Neural progenitor cell (in vitro differentiated cells): ENCODE measurements at regions not wholly inside any gene's neighbourhood (a gene's known extent, or its start where the extent isn't known, plus 50 kb on each side); places are given as distances from the start of the nearest gene placed in this dataset.
A peak's percentile ranks its signal among the peaks of the same experiment; 100 is the strongest.

Experiments
- DNase-seq: peaks from one replicate; pipeline ENCODE4 v3.0.0-alpha.2; 2016; ENCODE audit warnings: low spot score
- H2AFZ ChIP-seq: fragments of 200-600 bp; sonication (generic); replicated peaks from 2 replicates; pipeline ENCODE4 v1.6.1; 2016; ENCODE audit warnings: antibody characterized with exemption
- H3F3A ChIP-seq: fragments of 200-600 bp; sonication (generic); 2 replicates; pipeline ENCODE4 v1.6.1; 2016; ENCODE audit warnings: antibody characterized with exemption, low read depth
- H3K27ac ChIP-seq: fragments of 200-600 bp; sonication (generic); 2 replicates; pipeline ENCODE4 v1.5.1; 2016; ENCODE audit warnings: mild to moderate bottlenecking
- H3K27me3 ChIP-seq: fragments of 200-600 bp; sonication (generic); 2 replicates; pipeline ENCODE4 v1.6.1; 2016; ENCODE audit warnings: mild to moderate bottlenecking, moderate library complexity
- H3K36me3 ChIP-seq: fragments of 200-600 bp; sonication (generic); 2 replicates; pipeline ENCODE4 v1.5.1; 2016
- H3K4me1 ChIP-seq: fragments of 200-600 bp; sonication (generic); 2 replicates; pipeline ENCODE4 v1.6.1; 2016; ENCODE audit warnings: mixed run types
- H3K4me2 ChIP-seq: fragments of 200-600 bp; sonication (generic); 2 replicates; pipeline ENCODE4 v1.6.1; 2016
- H3K4me3 ChIP-seq: fragments of 200-600 bp; sonication (generic); 2 replicates; pipeline ENCODE4 v1.5.1; 2016
- H3K79me2 ChIP-seq: fragments of 200-600 bp; sonication (generic); 2 replicates; pipeline ENCODE4 v1.6.1; 2016; ENCODE audit warnings: low read depth
- H3K9ac ChIP-seq: fragments of 200-600 bp; sonication (generic); 2 replicates; pipeline ENCODE4 v1.6.1; 2016
- H3K9me3 ChIP-seq: fragments of 200-600 bp; sonication (generic); 2 replicates; pipeline ENCODE4 v1.5.1; 2016; ENCODE audit warnings: low read depth
- H4K20me1 ChIP-seq: fragments of 200-600 bp; sonication (generic); 2 replicates; pipeline ENCODE4 v1.6.1; 2016; ENCODE audit warnings: low read depth
- H3K27ac Mint-ChIP-seq: 3 replicates; pipeline ENCODE4 v1.8.0; 2021; ENCODE audit warnings: mixed read lengths
- H3K27me3 Mint-ChIP-seq: 2 replicates; pipeline ENCODE4 v1.8.0; 2022; ENCODE audit warnings: low read depth, mild to moderate bottlenecking, inconsistent platforms, moderate library complexity, mixed read lengths; ENCODE audit not compliant: insufficient read depth
- H3K36me3 Mint-ChIP-seq: 3 replicates; pipeline ENCODE4 v1.8.0; 2021; ENCODE audit warnings: mixed read lengths
- H3K4me1 Mint-ChIP-seq: 3 replicates; pipeline ENCODE4 v1.8.0; 2021; ENCODE audit warnings: mixed read lengths
- H3K4me3 Mint-ChIP-seq: 3 replicates; pipeline ENCODE4 v1.8.0; 2021; ENCODE audit warnings: mild to moderate bottlenecking, moderate library complexity, mixed read lengths
- H3K9me3 Mint-ChIP-seq: 3 replicates; pipeline ENCODE4 v1.8.0; 2020; ENCODE audit warnings: mixed read lengths
- CTCF ChIP-seq: fragments of 200-600 bp; sonication (generic); IDR thresholded peaks from 2 replicates; pipeline ENCODE4 v1.5.1; 2017; ENCODE audit warnings: antibody characterized with exemption, mild to moderate bottlenecking
- EZH2 ChIP-seq: fragments of 200-600 bp; sonication (generic); IDR thresholded peaks from 2 replicates; pipeline ENCODE4 v1.6.1; 2017; ENCODE audit warnings: antibody characterized with exemption, mild to moderate bottlenecking, moderate library complexity
- EZH2phosphoT487 ChIP-seq: fragments of 200-600 bp; sonication (generic); IDR thresholded peaks from 2 replicates; pipeline ENCODE4 v1.6.1; 2017; ENCODE audit warnings: antibody characterized with exemption

GRCh38 chr3:193939527-193939926 lies 196.4 kb upstream of the HES1 start:
- H3K9me3 Mint-ChIP-seq, result peaks cover 3% of the 10 kb centered on the region
- H3K27me3 Mint-ChIP-seq, result peaks cover 12% of the 10 kb centered on the region
- H3K4me3 Mint-ChIP-seq, result no peak overlapping the region
- peak; percentile 8 for DNase-seq
- peak overlapping the region; percentile 89 for H3K27ac ChIP-seq
- H3K36me3 ChIP-seq, result no peaks in the 10 kb centered on the region
- H3F3A ChIP-seq, result peaks cover 56% of the 10 kb centered on the region
- no peaks in the 10 kb centered on the region for H3K79me2 ChIP-seq
- peaks cover 40% of the 10 kb centered on the region for H3K4me1 Mint-ChIP-seq
- H3K27ac Mint-ChIP-seq, result no peak overlapping the region
- TF ChIP-seq CTCF, result no peak
- TF ChIP-seq EZH2phosphoT487, result no peak
- H3K9me3 ChIP-seq, result no peaks in the 10 kb centered on the region
- no peaks in the 10 kb centered on the region for H3K27me3 ChIP-seq
- no peaks in the 10 kb centered on the region for H3K36me3 Mint-ChIP-seq
- H2AFZ ChIP-seq, result no peak overlapping the region
- peaks cover 73% of the 10 kb centered on the region for H3K4me1 ChIP-seq
- peak overlapping the region; percentile 53 for H3K4me2 ChIP-seq
- no peak overlapping the region for H3K9ac ChIP-seq
- H3K4me3 ChIP-seq, result no peak overlapping the region
- no peaks in the 10 kb centered on the region for H4K20me1 ChIP-seq

DNA sequence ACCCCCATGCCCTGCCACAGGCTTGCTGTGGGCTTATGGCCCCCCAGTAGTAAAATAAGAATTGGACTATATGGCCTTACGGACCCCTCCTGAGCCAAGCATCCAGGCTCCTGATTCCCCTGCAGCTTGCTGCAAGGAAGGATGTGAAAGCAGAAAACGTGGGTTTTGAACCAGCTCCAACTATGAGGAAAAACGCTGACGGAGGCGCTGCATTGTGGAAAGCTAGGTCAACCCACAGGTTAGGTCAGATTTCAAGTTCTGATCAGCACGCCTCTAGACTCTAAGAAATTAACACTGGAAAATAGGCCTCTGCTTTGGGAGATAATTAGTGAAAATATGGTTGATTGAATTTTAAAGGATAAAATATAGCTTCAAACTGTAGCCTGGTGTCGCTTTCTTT lies 195.4 kb upstream of the HES1 start:
- peaks cover 50% of the 10 kb centered on the region for H3K4me1 Mint-ChIP-seq
- H3K27ac Mint-ChIP-seq, result no peak overlapping the region
- Histone ChIP-seq H4K20me1 (no peaks in the 10 kb centered on the region), H3K4me1 (peaks cover 83% of the 10 kb centered on the region), H3K9ac (no peak overlapping the region), H3K27ac (no peak overlapping the region), H3K79me2 (no peaks in the 10 kb centered on the region), H3K4me3 (no peak overlapping the region), H3K9me3 (no peaks in the 10 kb centered on the region), H3K4me2 (no peak overlapping the region), H3K36me3 (no peaks in the 10 kb centered on the region), H3K27me3 (no peaks in the 10 kb centered on the region), H2AFZ (no peak overlapping the region), H3F3A (peaks cover 66% of the 10 kb centered on the region)
- TF ChIP-seq EZH2phosphoT487, result no peak
- TF ChIP-seq EZH2, result no peak
- no peak for TF ChIP-seq CTCF
- H3K36me3 Mint-ChIP-seq, result no peaks in the 10 kb centered on the region
- DNase-seq, result no peak
- H3K27me3 Mint-ChIP-seq, result peaks cover 18% of the 10 kb centered on the region
- H3K9me3 Mint-ChIP-seq, result no peaks in the 10 kb centered on the region
- no peak overlapping the region for H3K4me3 Mint-ChIP-seq

DNA sequence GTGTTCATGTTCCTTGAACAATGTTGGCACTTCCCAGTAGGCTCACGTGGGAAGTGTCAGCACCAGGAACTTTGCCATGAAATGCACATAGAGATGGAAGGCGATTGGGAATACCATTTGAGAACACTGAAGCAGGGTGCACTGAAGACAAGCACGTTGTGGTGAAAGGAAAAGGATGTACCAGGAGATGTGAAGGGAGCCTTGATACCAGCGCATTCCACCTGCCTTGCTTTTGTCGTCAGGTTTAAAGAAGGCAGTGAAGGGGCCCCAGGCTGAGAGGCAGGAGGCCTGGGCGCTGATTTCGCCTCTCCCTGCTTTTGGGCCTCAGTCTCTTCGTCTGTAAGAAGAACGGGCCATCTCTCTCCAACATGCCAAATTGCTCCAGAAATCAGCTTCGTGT lies 194.5 kb upstream of the HES1 start:
- Histone ChIP-seq H3K79me2 (no peaks in the 10 kb centered on the region), H3K4me1 (peaks cover 84% of the 10 kb centered on the region), H3K27ac (no peak overlapping the region), H3K4me3 (no peak overlapping the region), H3K27me3 (no peaks in the 10 kb centered on the region), H4K20me1 (no peaks in the 10 kb centered on the region), H2AFZ (no peak overlapping the region), H3F3A (peaks cover 70% of the 10 kb centered on the region), H3K4me2 (no peak overlapping the region), H3K9ac (no peak overlapping the region), H3K36me3 (no peaks in the 10 kb centered on the region), H3K9me3 (no peaks in the 10 kb centered on the region)
- Mint-ChIP-seq H3K4me1 (peaks cover 51% of the 10 kb centered on the region), H3K36me3 (no peaks in the 10 kb centered on the region), H3K27ac (no peak overlapping the region), H3K4me3 (no peak overlapping the region), H3K9me3 (no peaks in the 10 kb centered on the region), H3K27me3 (peaks cover 23% of the 10 kb centered on the region)
- TF ChIP-seq EZH2phosphoT487 (no peak), CTCF (no peak), EZH2 (no peak)
- DNase-seq, result no peak
